Fibroblast of the aortic adventitia (primary cell): ENCODE measurements at regions not wholly inside any gene's neighbourhood (a gene's known extent, or its start where the extent isn't known, plus 50 kb on each side); places are given as distances from the start of the nearest gene placed in this dataset.

ENCODE experiments used
- DNase-seq: peaks from one replicate; pipeline ENCODE4 v3.0.0-alpha.2; 2010; ENCODE audit warnings: low read depth
- H3K4me3 ChIP-seq: 2 replicates; pipeline ENCODE4 v1.5.1; 2011; ENCODE audit warnings: low read depth, mild to moderate bottlenecking, control low read depth, low read length, moderate library complexity
- CTCF ChIP-seq: IDR thresholded peaks from 2 replicates; pipeline ENCODE4 v1.5.1; 2011; ENCODE audit warnings: mild to moderate bottlenecking, low read length, control low read depth, inconsistent platforms; ENCODE audit not compliant: insufficient read depth

GRCh38 chr5:74576941-74577456 lies 63.5 kb downstream of the ENC1 start:
- no peak for TF ChIP-seq CTCF
- peak; percentile 83 for DNase-seq
- H3K4me3 ChIP-seq, result no peak overlapping the region

GRCh38 chr5:74575741-74576538 lies 64.6 kb downstream of the ENC1 start:
- H3K4me3 ChIP-seq, result no peak overlapping the region
- no peak for TF ChIP-seq CTCF
- DNase-seq, result peak; percentile 76

- H3K4me3 ChIP-seq, result no peak overlapping the region
- DNase-seq, result no peak
- no peak for TF ChIP-seq CTCF
These were observed 70.3 kb downstream of the ENC1 start for GRCh38 chr5:74570250-74570649.

- no peak for TF ChIP-seq CTCF
- H3K4me3 ChIP-seq, result no peak overlapping the region
- DNase-seq, result no peak
These were observed 73.0 kb downstream of the ENC1 start for GRCh38 chr5:74567411-74567995.

GRCh38 chr5:74562122-74562521 lies 78.4 kb downstream of the ENC1 start:
- DNase-seq, result no peak
- no peak overlapping the region for H3K4me3 ChIP-seq
- TF ChIP-seq CTCF, result no peak

GRCh38 chr5:74560245-74560644 lies 80.3 kb downstream of the ENC1 start:
- no peak overlapping the region for H3K4me3 ChIP-seq
- TF ChIP-seq CTCF, result no peak
- no peak for DNase-seq
